ENCODE measurements at regions not wholly inside any gene's neighbourhood (a gene's known extent, or its start where the extent isn't known, plus 50 kb on each side); places are given as distances from the start of the nearest gene placed in this dataset.

- H3K4me2 ChIP-seq = no peak overlapping the region
- Mint-ChIP-seq H3K27me3 (ENCODE audit: insufficient read depth, low read depth, poor library complexity) (peaks cover 3% of the 10 kb centered on the region), H3K36me3 (ENCODE audit: low read depth) (no peaks in the 10 kb centered on the region), H3K4me3 (no peak overlapping the region), H3K4me1 (peaks cover 6% of the 10 kb centered on the region; the same call in 2 of the 3 replicates), H3K9me3 (no peaks in the 10 kb centered on the region), H3K27ac (no peak overlapping the region)
- no peaks in the 10 kb centered on the region for H3K36me3 ChIP-seq (ENCODE audit: insufficient read depth)
- H3K4me1 ChIP-seq (ENCODE audit: insufficient read depth) = 0 out of 2 replicates have a peak, but pooled peaks cover 3% of the 10 kb centered on the region
- no peaks in the 10 kb centered on the region for H3K27me3 ChIP-seq (ENCODE audit: insufficient read depth)
- no peak overlapping the region for H3K4me3 ChIP-seq
- ATAC-seq (no peak), DNase-seq (ENCODE audit: low spot score) (no peak)
- no peak for TF ChIP-seq CREB1 (CRISPR knock-in tag; IDR thresholded peaks at IDR 0.05; ENCODE audit: low read depth)
- TF ChIP-seq REST (IDR thresholded peaks at IDR 0.05; ENCODE audit: unreplicated experiment) = no peak
- no peak for TF ChIP-seq EZH2phosphoT487 (IDR thresholded peaks at IDR 0.05; ENCODE audit: unreplicated experiment)
- TF ChIP-seq ZNF462 (CRISPR knock-in tag; IDR thresholded peaks at IDR 0.05) = no peak
- no peak for TF ChIP-seq ZNF331 (CRISPR knock-in tag; IDR thresholded peaks at IDR 0.05; ENCODE audit: low read depth)
- no peak for TF ChIP-seq NANOG (IDR thresholded peaks at IDR 0.05; ENCODE audit: borderline replicate concordance)
- H3F3A ChIP-seq (replicated peaks; ENCODE audit: low read depth) = no peaks in the 10 kb centered on the region
- no peaks in the 10 kb centered on the region for H3K79me2 ChIP-seq (replicated peaks; ENCODE audit: insufficient read depth)
- no peaks in the 10 kb centered on the region for H4K20me1 ChIP-seq (replicated peaks; ENCODE audit: insufficient read depth)
- no peak overlapping the region for H2AFZ ChIP-seq
- H3K27ac ChIP-seq (ENCODE audit: low read depth) = no peak overlapping the region
- no peaks in the 10 kb centered on the region for H3K9me2 ChIP-seq (ENCODE audit: insufficient read depth)
These were observed 135.1 kb upstream of the IRX2 start for GRCh38 chr5:2886531-2886930.
